MCF 10A (cell line): ENCODE measurements at regions not wholly inside any gene's neighbourhood (a gene's known extent, or its start where the extent isn't known, plus 50 kb on each side); places are given as distances from the start of the nearest gene placed in this dataset.

ENCODE experiments used
- BruUV-seq: library from RNA; stranded (reverse); fragments of 400-500 nt; replicated peaks from 2 replicates; lab custom pipeline; 2021; lab: Mats Ljungman, UMichigan
- CTCF ChIA-PET: fragments of 300-600 bp; sonication (Branson Sonifier 250); formaldehyde crosslinking; extraction: SDS; loops from one replicate; lab custom pipeline; 2021; ENCODE audit warnings: antibody characterized with exemption, inconsistent platforms; lab: Yijun Ruan, JAX
- POLR2A ChIA-PET: fragments of 300-600, 350-650 bp; sonication (Branson Sonifier 250); formaldehyde crosslinking; extraction: SDS; loops from one replicate; lab custom pipeline; 2020; ENCODE audit warnings: antibody characterized with exemption, inconsistent platforms; lab: Yijun Ruan, JAX
- DNase-seq: peaks from one replicate; pipeline ENCODE4 v3.0.0-alpha.2; 2018; ENCODE audit not compliant: unreplicated experiment
- H3K27ac Mint-ChIP-seq: one replicate; pipeline ENCODE4 v1.8.0; 2022; ENCODE audit warnings: mild to moderate bottlenecking, low read depth, mixed read lengths; ENCODE audit not compliant: unreplicated experiment
- H3K27me3 Mint-ChIP-seq: one replicate; pipeline ENCODE4 v1.8.0; 2022; ENCODE audit warnings: mixed read lengths; ENCODE audit not compliant: insufficient read depth, unreplicated experiment
- H3K36me3 Mint-ChIP-seq: one replicate; pipeline ENCODE4 v1.8.0; 2022; ENCODE audit warnings: mild to moderate bottlenecking, moderate library complexity, mixed read lengths; ENCODE audit not compliant: insufficient read depth, unreplicated experiment
- H3K4me1 Mint-ChIP-seq: one replicate; pipeline ENCODE4 v1.8.0; 2022; ENCODE audit warnings: mixed read lengths; ENCODE audit not compliant: insufficient read depth, unreplicated experiment
- H3K4me3 Mint-ChIP-seq: one replicate; pipeline ENCODE4 v1.8.0; 2022; ENCODE audit warnings: mild to moderate bottlenecking, moderate library complexity, mixed read lengths; ENCODE audit not compliant: unreplicated experiment
- H3K9me3 Mint-ChIP-seq: one replicate; pipeline ENCODE4 v1.8.0; 2022; ENCODE audit warnings: mixed read lengths; ENCODE audit not compliant: unreplicated experiment
- CTCF ChIP-seq: fragments of 200-600 bp; IDR thresholded peaks from one replicate; pipeline ENCODE4 v1.8.0; 2022; ENCODE audit warnings: antibody characterized with exemption, mild to moderate bottlenecking; ENCODE audit not compliant: unreplicated experiment
- intact Hi-C: fragments of 100-400 bp; cut with micrococcal nuclease; formaldehyde crosslinking; loops from 2 replicates; pipeline ENCODE4 v1.14.1; 2022

- Mint-ChIP-seq H3K4me3 (no peak overlapping the region), H3K27me3 (no peaks in the 10 kb centered on the region), H3K9me3 (no peaks in the 10 kb centered on the region), H3K4me1 (no peaks in the 10 kb centered on the region), H3K27ac (no peak overlapping the region), H3K36me3 (no peaks in the 10 kb centered on the region)
- ChIA-PET POLR2A (no interaction called here), CTCF (interaction anchor here (0.6 to 0.9 kb wide), 2 partner anchors 9 to 48 kb away, joined by 3 to 11 read pairs; no protein-coding TSS in a partner anchor)
- intact Hi-C loops: no loop called here
- no peak for TF ChIP-seq CTCF
- no peak for DNase-seq
- BruUV-seq: no TSS peak
Measured at GRCh38 chr7:12481722-12482121, 78.1 kb upstream of the VWDE start.

- Mint-ChIP-seq H3K27me3 (peaks cover 17% of the 10 kb centered on the region), H3K27ac (no peak overlapping the region), H3K4me1 (no peaks in the 10 kb centered on the region), H3K36me3 (no peaks in the 10 kb centered on the region), H3K9me3 (no peaks in the 10 kb centered on the region), H3K4me3 (no peak overlapping the region)
- intact Hi-C loops: no loop called here
- ChIA-PET CTCF (interaction anchor here (1.2 to 4.1 kb wide), 2 partner anchors 9 to 27 kb away, joined by 5 to 35 read pairs; no protein-coding TSS in a partner anchor), POLR2A (no interaction called here)
- no TSS peak for BruUV-seq
- no peak for TF ChIP-seq CTCF
- DNase-seq: no peak
Measured at GRCh38 chr7:12485845-12486244, 82.2 kb upstream of the VWDE start.

- no peak for DNase-seq
- CTCF ChIA-PET: interaction anchor here (0.5 to 2.7 kb wide), 12 partner anchors 13 to 1114 kb away, joined by 3 to 54 read pairs (median 4); no protein-coding TSS in a partner anchor
- no TSS peak for BruUV-seq
- Mint-ChIP-seq H3K27ac (no peak overlapping the region), H3K27me3 (peaks cover 17% of the 10 kb centered on the region), H3K4me3 (no peak overlapping the region), H3K9me3 (no peaks in the 10 kb centered on the region), H3K36me3 (no peaks in the 10 kb centered on the region), H3K4me1 (no peaks in the 10 kb centered on the region)
- POLR2A ChIA-PET: interaction anchor here (0.7 kb wide), 1 partner anchor 70 kb away, joined by 3 read pairs; no protein-coding TSS in a partner anchor
- TF ChIP-seq CTCF: no peak
- intact Hi-C loops: no loop called here
Measured at GRCh38 chr7:12488341-12488740, 82.2 kb upstream of the SCIN start.

GRCh38 chr7:12490107-12490688 lies 80.3 kb upstream of the SCIN start:
- H3K36me3 Mint-ChIP-seq: no peaks in the 10 kb centered on the region
- TF ChIP-seq CTCF: peak; percentile 42
- no peak overlapping the region for H3K4me3 Mint-ChIP-seq
- ChIA-PET POLR2A (interaction anchor here (0.7 to 1.8 kb wide), 5 partner anchors 15 to 654 kb away, joined by 3 to 10 read pairs (median 3); no protein-coding TSS in a partner anchor), CTCF (interaction anchor here (0.6 to 2.5 kb wide), 39 partner anchors 9 to 1774 kb away, joined by 3 to 125 read pairs (median 5); no protein-coding TSS in a partner anchor)
- intact Hi-C loops: loop anchor here (1.0 to 10.0 kb wide), 4 partner anchors 32 to 1115 kb away; no protein-coding TSS in a partner anchor
- no TSS peak for BruUV-seq
- no peaks in the 10 kb centered on the region for H3K9me3 Mint-ChIP-seq
- no peaks in the 10 kb centered on the region for H3K4me1 Mint-ChIP-seq
- H3K27me3 Mint-ChIP-seq: peaks cover 17% of the 10 kb centered on the region
- H3K27ac Mint-ChIP-seq: no peak overlapping the region
- peak; percentile 35 for DNase-seq
